ENCODE measurements at regions not wholly inside any gene's neighbourhood (a gene's known extent, or its start where the extent isn't known, plus 50 kb on each side); places are given as distances from the start of the nearest gene placed in this dataset.

DNA sequence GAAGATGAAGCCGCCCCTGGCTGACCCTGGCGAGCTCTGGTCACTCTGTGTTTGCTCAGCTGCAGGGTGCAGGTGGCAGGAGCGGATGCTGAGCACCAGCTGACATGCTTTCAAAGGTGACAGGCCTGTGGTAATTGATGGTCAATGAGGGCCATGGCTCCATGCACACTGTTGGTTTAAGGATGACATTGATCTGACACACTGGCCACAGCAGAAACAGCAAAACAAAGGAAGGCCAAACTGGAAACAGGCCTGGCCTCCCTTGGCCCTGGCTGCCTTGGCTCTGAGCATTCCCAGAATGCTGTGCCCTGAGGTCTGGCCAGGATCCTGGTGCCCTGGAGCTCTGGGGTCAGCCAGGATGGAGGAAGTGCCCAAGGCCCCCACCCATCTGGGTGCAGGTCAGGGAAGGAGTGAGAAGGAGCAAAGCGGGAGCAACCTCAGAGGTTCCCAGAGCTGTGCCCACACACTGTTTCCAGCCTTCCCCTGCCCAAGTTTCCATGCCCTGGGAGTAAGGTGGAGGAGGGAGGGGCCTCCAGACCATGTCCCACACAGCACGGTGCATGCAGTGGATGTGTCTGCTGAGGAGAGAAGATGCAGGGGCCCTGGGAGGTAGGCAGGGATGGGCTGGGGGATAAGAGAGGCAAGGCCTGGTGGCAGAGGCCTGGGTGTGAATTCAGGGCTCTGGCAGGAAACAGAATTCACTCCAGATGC is 302.2 kb downstream of the RPS24 start:
- no peaks in the 10 kb centered on the region for H3K36me3 ChIP-seq (ENCODE audit: control insufficient read depth in 1 of 2, insufficient read depth in 2 of 2, low read length in 2 of 2)
- intact Hi-C loops (cut with micrococcal nuclease) = no loop called here
- H2AFZ ChIP-seq (ENCODE audit: low read depth, low read length, poor library complexity, severe bottlenecking) = no peak overlapping the region
- no peak overlapping the region for H3K9ac ChIP-seq (ENCODE audit: low read length)
- CTCF ChIA-PET = no interaction called here
- POLR2A ChIA-PET = no interaction called here
- no peaks in the 10 kb centered on the region for H3K9me3 ChIP-seq (ENCODE audit: control insufficient read depth in 1 of 2, insufficient read depth in 1 of 2, low read depth in 1 of 2, low read length in 2 of 2)
- H3K79me2 ChIP-seq (ENCODE audit: insufficient read depth, low read length) = no peaks in the 10 kb centered on the region
- no peak for DNase-seq (ENCODE audit: low read depth, low spot score)
- H3K9me2 ChIP-seq (ENCODE audit: insufficient read depth) = no peaks in the 10 kb centered on the region
- ATAC-seq = no peak
- TF ChIP-seq ELF1 (IDR thresholded peaks at IDR 0.05; ENCODE audit: borderline replicate concordance, low read depth) (no peak), EGR1 (IDR thresholded peaks at IDR 0.05; ENCODE audit: low read depth) (no peak), JUND (IDR thresholded peaks at IDR 0.05) (no peak), CBX3 (IDR thresholded peaks at IDR 0.05; ENCODE audit: low read depth) (no peak), EZH2 (IDR thresholded peaks at IDR 0.05) (no peak), SP1 (IDR thresholded peaks at IDR 0.05; ENCODE audit: low read depth) (no peak), ZNF274 (IDR thresholded peaks at IDR 0.05; ENCODE audit: low read depth, low read length) (no peak)
- TF ChIP-seq, protein P1, sequence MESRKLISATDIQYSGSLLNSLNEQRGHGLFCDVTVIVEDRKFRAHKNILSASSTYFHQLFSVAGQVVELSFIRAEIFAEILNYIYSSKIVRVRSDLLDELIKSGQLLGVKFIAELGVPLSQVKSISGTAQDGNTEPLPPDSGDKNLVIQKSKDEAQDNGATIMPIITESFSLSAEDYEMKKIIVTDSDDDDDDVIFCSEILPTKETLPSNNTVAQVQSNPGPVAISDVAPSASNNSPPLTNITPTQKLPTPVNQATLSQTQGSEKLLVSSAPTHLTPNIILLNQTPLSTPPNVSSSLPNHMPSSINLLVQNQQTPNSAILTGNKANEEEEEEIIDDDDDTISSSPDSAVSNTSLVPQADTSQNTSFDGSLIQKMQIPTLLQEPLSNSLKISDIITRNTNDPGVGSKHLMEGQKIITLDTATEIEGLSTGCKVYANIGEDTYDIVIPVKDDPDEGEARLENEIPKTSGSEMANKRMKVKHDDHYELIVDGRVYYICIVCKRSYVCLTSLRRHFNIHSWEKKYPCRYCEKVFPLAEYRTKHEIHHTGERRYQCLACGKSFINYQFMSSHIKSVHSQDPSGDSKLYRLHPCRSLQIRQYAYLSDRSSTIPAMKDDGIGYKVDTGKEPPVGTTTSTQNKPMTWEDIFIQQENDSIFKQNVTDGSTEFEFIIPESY (IDR thresholded peaks at IDR 0.05; ENCODE audit: extremely low read depth, insufficient replicate concordance, low read length) = no peak
- TF ChIP-seq, protein P2, sequence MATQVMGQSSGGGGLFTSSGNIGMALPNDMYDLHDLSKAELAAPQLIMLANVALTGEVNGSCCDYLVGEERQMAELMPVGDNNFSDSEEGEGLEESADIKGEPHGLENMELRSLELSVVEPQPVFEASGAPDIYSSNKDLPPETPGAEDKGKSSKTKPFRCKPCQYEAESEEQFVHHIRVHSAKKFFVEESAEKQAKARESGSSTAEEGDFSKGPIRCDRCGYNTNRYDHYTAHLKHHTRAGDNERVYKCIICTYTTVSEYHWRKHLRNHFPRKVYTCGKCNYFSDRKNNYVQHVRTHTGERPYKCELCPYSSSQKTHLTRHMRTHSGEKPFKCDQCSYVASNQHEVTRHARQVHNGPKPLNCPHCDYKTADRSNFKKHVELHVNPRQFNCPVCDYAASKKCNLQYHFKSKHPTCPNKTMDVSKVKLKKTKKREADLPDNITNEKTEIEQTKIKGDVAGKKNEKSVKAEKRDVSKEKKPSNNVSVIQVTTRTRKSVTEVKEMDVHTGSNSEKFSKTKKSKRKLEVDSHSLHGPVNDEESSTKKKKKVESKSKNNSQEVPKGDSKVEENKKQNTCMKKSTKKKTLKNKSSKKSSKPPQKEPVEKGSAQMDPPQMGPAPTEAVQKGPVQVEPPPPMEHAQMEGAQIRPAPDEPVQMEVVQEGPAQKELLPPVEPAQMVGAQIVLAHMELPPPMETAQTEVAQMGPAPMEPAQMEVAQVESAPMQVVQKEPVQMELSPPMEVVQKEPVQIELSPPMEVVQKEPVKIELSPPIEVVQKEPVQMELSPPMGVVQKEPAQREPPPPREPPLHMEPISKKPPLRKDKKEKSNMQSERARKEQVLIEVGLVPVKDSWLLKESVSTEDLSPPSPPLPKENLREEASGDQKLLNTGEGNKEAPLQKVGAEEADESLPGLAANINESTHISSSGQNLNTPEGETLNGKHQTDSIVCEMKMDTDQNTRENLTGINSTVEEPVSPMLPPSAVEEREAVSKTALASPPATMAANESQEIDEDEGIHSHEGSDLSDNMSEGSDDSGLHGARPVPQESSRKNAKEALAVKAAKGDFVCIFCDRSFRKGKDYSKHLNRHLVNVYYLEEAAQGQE (IDR thresholded peaks at IDR 0.05; ENCODE audit: low read depth) = no peak
- TF ChIP-seq, protein P3, sequence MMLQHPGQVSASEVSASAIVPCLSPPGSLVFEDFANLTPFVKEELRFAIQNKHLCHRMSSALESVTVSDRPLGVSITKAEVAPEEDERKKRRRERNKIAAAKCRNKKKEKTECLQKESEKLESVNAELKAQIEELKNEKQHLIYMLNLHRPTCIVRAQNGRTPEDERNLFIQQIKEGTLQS (IDR thresholded peaks at IDR 0.05) = no peak
- no peaks in the 10 kb centered on the region for H3K4me1 ChIP-seq (ENCODE audit: control insufficient read depth in 1 of 2, insufficient read depth in 2 of 2, low read length in 2 of 2)
- H3K27ac ChIP-seq (ENCODE audit: low read depth, low read length) = no peak overlapping the region
- H4K20me1 ChIP-seq (ENCODE audit: insufficient read depth) = no peaks in the 10 kb centered on the region
- peaks cover 13% of the 10 kb centered on the region; the same call in 1 of the 2 replicates for H3K27me3 ChIP-seq (ENCODE audit: insufficient read depth, low read length)
- no peak overlapping the region for H3K4me3 ChIP-seq (replicated peaks in 1 of 2; ENCODE audit: low read depth in 1 of 2, low read length in 2 of 2)
- no peak overlapping the region for H3K4me2 ChIP-seq (ENCODE audit: low read length)
- BruUV-seq (replicated peaks) = no TSS peak
- RAD21 ChIA-PET (ENCODE audit: low non-redundant PET in 1 of 2, low total read pairs in 2 of 2, uncharacterized antibody in 2 of 2, unreplicated experiment in 2 of 2) = no interaction called here

Measured in HCT116 (cell line).